NT2/D1 (cell line): ENCODE measurements at regions not wholly inside any gene's neighbourhood (a gene's known extent, or its start where the extent isn't known, plus 50 kb on each side); places are given as distances from the start of the nearest gene placed in this dataset.

Experiments
- DNase-seq: peaks from one replicate; pipeline ENCODE4 v3.0.0-alpha.2; 2011; ENCODE audit warnings: low read depth, low spot score
- H3K27me3 ChIP-seq: 2 replicates; pipeline ENCODE4 v1.6.0; 2011; ENCODE audit warnings: mild to moderate bottlenecking; ENCODE audit not compliant: insufficient read length, insufficient read depth
- H3K36me3 ChIP-seq: 2 replicates; pipeline ENCODE4 v1.6.1; 2011; ENCODE audit warnings: mild to moderate bottlenecking, low read length, mixed read lengths; ENCODE audit not compliant: insufficient read depth, insufficient read length
- H3K4me1 ChIP-seq: 2 replicates; pipeline ENCODE4 v1.5.1; 2011; ENCODE audit not compliant: insufficient read depth, insufficient read length
- H3K4me3 ChIP-seq: 2 replicates; pipeline ENCODE4 v1.5.1; 2011; ENCODE audit warnings: low read depth; ENCODE audit not compliant: insufficient read length
- H3K9ac ChIP-seq: 2 replicates; pipeline ENCODE4 v1.6.0; 2011; ENCODE audit warnings: low read depth; ENCODE audit not compliant: insufficient read length
- H3K9me3 ChIP-seq: 2 replicates; pipeline ENCODE4 v1.5.1; 2011; ENCODE audit warnings: mild to moderate bottlenecking, low read length; ENCODE audit not compliant: insufficient read depth
- SUZ12 ChIP-seq: IDR thresholded peaks from 2 replicates; pipeline ENCODE4 v1.6.1; 2011; ENCODE audit not compliant: insufficient read length, insufficient read depth; ENCODE audit errors: extremely low read depth
- YY1 ChIP-seq: IDR thresholded peaks from 2 replicates; pipeline ENCODE4 v1.6.1; 2011; ENCODE audit not compliant: insufficient read length, insufficient read depth
- ZNF274 ChIP-seq: IDR thresholded peaks from 2 replicates; pipeline ENCODE4 v1.6.1; 2011; ENCODE audit warnings: mild to moderate bottlenecking, low read depth, low read length

GRCh38 chr20:57079031-57080005, 187.1 kb downstream of the BMP7 start:
- H3K27me3 ChIP-seq = no peaks in the 10 kb centered on the region
- peaks cover 42% of the 10 kb centered on the region for H3K9me3 ChIP-seq
- TF ChIP-seq ZNF274 = no peak
- no peak for TF ChIP-seq YY1
- TF ChIP-seq SUZ12 = no peak
- H3K36me3 ChIP-seq = no peaks in the 10 kb centered on the region
- no peak overlapping the region for H3K9ac ChIP-seq
- DNase-seq = no peak
- no peaks in the 10 kb centered on the region for H3K4me1 ChIP-seq
- no peak overlapping the region for H3K4me3 ChIP-seq

GRCh38 chr20:57080796-57081195, 185.6 kb downstream of the BMP7 start:
- no peak overlapping the region for H3K4me3 ChIP-seq
- no peak for DNase-seq
- TF ChIP-seq ZNF274 = no peak
- TF ChIP-seq YY1 = no peak
- TF ChIP-seq SUZ12 = no peak
- no peak overlapping the region for H3K9ac ChIP-seq
- no peaks in the 10 kb centered on the region for H3K36me3 ChIP-seq
- H3K4me1 ChIP-seq = no peaks in the 10 kb centered on the region
- peaks cover 37% of the 10 kb centered on the region for H3K9me3 ChIP-seq
- no peaks in the 10 kb centered on the region for H3K27me3 ChIP-seq

- Histone ChIP-seq H3K4me1 (no peaks in the 10 kb centered on the region), H3K4me3 (no peak overlapping the region), H3K36me3 (no peaks in the 10 kb centered on the region), H3K27me3 (no peaks in the 10 kb centered on the region), H3K9ac (no peak overlapping the region), H3K9me3 (peaks cover 30% of the 10 kb centered on the region)
- DNase-seq = no peak
- TF ChIP-seq YY1 (no peak), ZNF274 (no peak), SUZ12 (no peak)
Observed at GRCh38 chr20:57082357-57082945, 184.0 kb downstream of the BMP7 start.

- Histone ChIP-seq H3K4me3 (no peak overlapping the region), H3K9me3 (peaks cover 24% of the 10 kb centered on the region), H3K4me1 (no peaks in the 10 kb centered on the region), H3K36me3 (no peaks in the 10 kb centered on the region), H3K9ac (no peak overlapping the region), H3K27me3 (no peaks in the 10 kb centered on the region)
- no peak for DNase-seq
- TF ChIP-seq YY1 (no peak), SUZ12 (no peak), ZNF274 (no peak)
Observed at GRCh38 chr20:57083072-57083471, 183.4 kb downstream of the BMP7 start.

- no peak for DNase-seq
- Histone ChIP-seq H3K27me3 (peaks cover 4% of the 10 kb centered on the region), H3K4me1 (peaks cover 8% of the 10 kb centered on the region), H3K9ac (no peak overlapping the region), H3K4me3 (no peak overlapping the region), H3K36me3 (no peaks in the 10 kb centered on the region), H3K9me3 (no peaks in the 10 kb centered on the region)
- TF ChIP-seq ZNF274 (no peak), YY1 (no peak), SUZ12 (no peak)
Observed at GRCh38 chr20:57086066-57086465, 180.4 kb downstream of the BMP7 start.

GRCh38 chr20:57087102-57087501, 179.3 kb downstream of the BMP7 start:
- DNase-seq = no peak
- H3K4me3 ChIP-seq = no peak overlapping the region
- H3K4me1 ChIP-seq = peaks cover 13% of the 10 kb centered on the region
- H3K27me3 ChIP-seq = peaks cover 15% of the 10 kb centered on the region
- no peaks in the 10 kb centered on the region for H3K36me3 ChIP-seq
- no peak overlapping the region for H3K9ac ChIP-seq
- no peak for TF ChIP-seq SUZ12
- no peak for TF ChIP-seq ZNF274
- no peaks in the 10 kb centered on the region for H3K9me3 ChIP-seq

- Histone ChIP-seq H3K9me3 (no peaks in the 10 kb centered on the region), H3K4me1 (peaks cover 19% of the 10 kb centered on the region), H3K9ac (no peak overlapping the region), H3K4me3 (no peak overlapping the region), H3K36me3 (no peaks in the 10 kb centered on the region), H3K27me3 (peaks cover 21% of the 10 kb centered on the region)
- no peak for DNase-seq
- TF ChIP-seq YY1 (no peak), SUZ12 (no peak)
Observed at GRCh38 chr20:57087705-57088104, 178.7 kb downstream of the BMP7 start.
